HG02943 (cell line): ENCODE measurements at regions not wholly inside any gene's neighbourhood (a gene's known extent, or its start where the extent isn't known, plus 50 kb on each side); places are given as distances from the start of the nearest gene placed in this dataset.
"Not testable (repeated sequence)": the region's sequence is repeated elsewhere in the genome, so short reads cannot be mapped to it uniquely, and the experiment has no call there.

Experiments
- ATAC-seq: cut with Tn5 transposase; IDR thresholded peaks from one replicate; pipeline ENCODE4 v1.9.1; 2021; ENCODE audit warnings: mild to moderate bottlenecking, low read depth, moderate library complexity; ENCODE audit not compliant: unreplicated experiment

GRCh38 chrX:79026742-79027141 is 81.6 kb downstream of the P2RY10 start:
- ATAC-seq, result not testable (repeated sequence)

GRCh38 chrX:79035421-79035820 is 90.2 kb downstream of the P2RY10 start:
- no peak for ATAC-seq

- ATAC-seq, result no peak
Observed at GRCh38 chrX:79036157-79036880, 91.1 kb downstream of the P2RY10 start.

GRCh38 chrX:79065696-79066095 is 78.8 kb upstream of the GPR174 start:
- ATAC-seq, result peak; percentile 97

DNA sequence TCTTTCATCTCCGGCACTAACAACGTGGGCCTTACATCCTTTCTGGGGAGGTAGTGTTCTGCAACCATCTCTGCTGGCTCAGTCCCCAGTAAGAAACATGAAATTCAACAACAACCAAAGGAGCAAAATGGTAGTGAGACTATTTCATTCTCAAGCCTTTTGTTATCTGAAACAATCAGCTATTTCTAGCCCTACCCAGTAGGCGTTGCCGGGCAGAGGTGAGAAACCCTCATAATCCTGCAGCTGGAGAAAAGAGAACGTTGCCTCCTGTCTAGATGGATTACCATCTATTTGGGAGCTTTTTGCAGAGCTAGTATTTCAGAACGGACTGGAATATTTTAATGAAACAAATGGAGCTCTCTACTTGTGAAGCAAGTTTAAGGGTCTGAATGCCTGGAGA is 66.4 kb upstream of the GPR174 start:
- ATAC-seq, result no peak

DNA sequence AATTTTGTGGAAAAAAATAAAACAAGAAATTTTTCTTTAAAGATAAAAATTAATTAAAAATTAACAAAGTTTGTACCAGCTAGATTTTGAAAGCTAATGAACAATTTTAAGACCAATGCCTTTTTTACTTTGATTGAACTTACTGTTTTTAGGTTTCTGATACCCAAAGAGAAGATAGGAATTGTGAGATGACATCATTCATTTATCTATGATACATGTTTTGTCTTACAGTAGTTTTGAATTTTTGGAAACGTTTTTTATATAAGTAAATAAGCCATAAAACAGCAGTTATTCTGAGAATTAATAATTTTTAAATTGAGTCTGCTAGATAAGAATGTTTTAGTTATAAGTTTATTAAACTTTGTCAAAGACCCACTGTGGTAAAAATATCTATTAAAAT is 65.0 kb upstream of the GPR174 start:
- ATAC-seq, result no peak

DNA sequence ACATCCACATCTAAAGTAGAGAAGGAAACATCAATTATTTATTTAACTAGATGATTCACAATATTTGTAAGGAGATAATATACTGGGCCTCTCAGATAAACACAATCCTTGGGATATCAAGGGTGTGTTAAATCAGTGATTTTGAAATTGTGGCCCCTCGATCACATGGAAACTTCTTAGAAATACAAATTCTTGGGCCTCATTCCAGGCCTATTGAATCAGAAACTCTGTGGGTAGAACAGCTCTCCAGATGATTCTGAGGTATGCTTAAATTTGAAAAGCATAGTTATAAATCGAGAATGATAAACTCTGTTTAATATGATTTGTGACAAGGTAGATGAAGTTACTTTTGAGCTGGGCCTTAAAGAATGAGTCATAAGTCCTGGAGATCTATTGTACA is 64.3 kb upstream of the GPR174 start:
- no peak for ATAC-seq

GRCh38 chrX:79081895-79082512 is 62.5 kb upstream of the GPR174 start:
- ATAC-seq, result peak; percentile 80

DNA sequence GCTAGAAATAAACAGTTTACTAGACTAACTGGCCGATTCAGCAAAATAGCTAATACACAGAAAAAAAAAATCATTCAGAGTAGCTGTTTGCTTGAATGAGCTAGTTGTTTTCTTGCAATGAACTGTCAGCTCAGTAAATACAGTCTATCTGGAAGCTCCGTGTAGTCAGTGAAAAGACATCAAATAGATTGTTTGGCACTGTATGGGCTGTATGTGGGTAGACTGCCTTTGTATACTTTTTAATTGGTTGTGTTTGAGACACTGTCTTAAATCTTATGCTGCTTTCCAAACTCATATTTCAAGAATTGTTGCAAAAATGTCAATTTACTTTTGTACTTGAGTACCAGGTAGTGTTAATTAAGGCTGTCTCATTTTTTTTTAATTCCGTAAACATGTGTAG is 61.6 kb upstream of the GPR174 start:
- no peak for ATAC-seq

DNA sequence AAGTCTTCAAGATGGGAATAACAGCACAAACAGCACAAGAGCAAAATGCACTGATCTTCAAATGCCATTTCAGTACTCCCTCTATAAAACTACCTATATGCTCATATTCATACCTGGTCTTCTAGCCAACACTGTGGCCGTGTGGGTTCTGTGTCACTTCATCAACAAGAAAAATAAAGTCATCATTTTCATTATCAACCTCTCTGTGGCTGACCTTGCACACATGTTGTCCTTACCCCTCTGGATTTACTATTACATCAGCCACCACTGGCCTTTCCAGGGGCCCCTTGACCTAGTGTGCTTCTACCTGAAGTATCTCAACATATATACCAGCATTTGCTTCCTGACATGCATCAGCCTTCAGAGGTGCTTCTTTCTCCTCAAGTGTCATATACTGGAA is 59.6 kb upstream of the GPR174 start:
- ATAC-seq, result no peak

DNA sequence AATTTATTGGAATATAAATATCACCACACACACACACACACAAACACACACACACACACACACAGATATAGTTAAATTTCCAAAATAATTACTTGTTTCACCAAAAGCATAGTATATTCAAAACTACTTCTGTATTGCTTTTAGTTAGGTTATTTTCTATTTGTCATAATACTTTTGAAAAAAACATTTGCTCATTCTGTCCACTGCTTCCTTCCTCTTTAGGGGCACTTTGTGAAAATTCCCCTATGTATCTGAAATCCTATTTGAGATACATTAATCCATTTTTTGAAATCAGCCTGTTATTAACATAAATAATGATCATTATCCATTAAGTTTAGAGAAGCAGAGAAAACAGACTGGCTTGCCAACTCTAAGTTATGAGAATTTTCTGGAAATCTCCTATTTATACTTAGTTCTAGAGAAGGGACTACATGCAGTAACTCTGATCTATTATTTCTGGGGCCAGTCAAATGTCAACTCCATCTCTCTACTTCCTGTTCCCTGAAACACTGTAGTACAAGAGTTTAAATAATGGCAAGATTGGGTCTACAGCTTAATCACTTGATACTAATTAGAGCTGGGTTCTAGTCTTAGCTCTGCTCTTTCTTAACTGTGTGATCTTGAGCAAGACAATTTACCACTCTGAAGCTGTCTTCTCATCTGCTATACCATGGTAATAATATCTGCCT is 54.4 kb upstream of the GPR174 start:
- ATAC-seq, result no peak

- ATAC-seq, result no peak
Observed at GRCh38 chrX:79094075-79094832, 50.2 kb upstream of the GPR174 start.
